RWPE1 (cell line): ENCODE measurements at regions not wholly inside any gene's neighbourhood (a gene's known extent, or its start where the extent isn't known, plus 50 kb on each side); places are given as distances from the start of the nearest gene placed in this dataset.
A peak's percentile ranks its signal among the peaks of the same experiment; 100 is the strongest.

Source experiments
- CTCF ChIA-PET: fragments of 350-600 bp; sonication (Branson Sonifier 250); formaldehyde crosslinking; extraction: SDS; loops from one replicate; lab custom pipeline; 2021; lab: Yijun Ruan, JAX
- POLR2A ChIA-PET: fragments of 400-600 bp; formaldehyde crosslinking; extraction: SDS; loops from one replicate; lab custom pipeline; 2020; ENCODE audit warnings: antibody characterized with exemption; ENCODE audit not compliant: low non-redundant PET; lab: Yijun Ruan, JAX
- DNase-seq: peaks from one replicate; pipeline ENCODE4 v3.0.0; 2012; ENCODE audit warnings: low spot score
- H3K27ac ChIP-seq: fragments of 450-650 bp; 2 replicates; pipeline ENCODE4 v1.5.1; 2017
- TF ChIP-seq, protein P1 (sequence below): fragments of 450-650 bp; conservative IDR thresholded peaks from 2 replicates; pipeline ENCODE4 v1.5.1; 2017; ENCODE audit warnings: low read depth, mild to moderate bottlenecking

DNA sequence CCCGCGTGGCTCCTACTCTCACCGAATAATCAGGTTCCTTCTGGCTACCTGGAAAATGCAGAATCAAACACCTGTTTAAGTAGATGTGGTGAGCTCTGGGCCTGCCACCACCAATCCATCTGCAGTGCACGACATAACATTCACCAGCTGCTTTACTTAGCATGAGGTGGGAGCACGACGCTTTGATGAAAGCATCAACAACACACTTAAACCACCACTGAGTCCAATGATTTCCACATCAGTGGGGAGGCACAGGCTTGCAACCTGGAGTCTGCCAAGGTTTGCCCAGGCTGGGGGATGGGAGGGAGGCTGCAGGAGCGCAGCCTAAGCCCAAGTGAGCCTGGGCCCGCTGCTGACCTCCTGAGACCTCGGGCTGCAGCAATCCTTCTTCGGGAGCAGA, 415.5 kb downstream of the MEIS1 start:
- POLR2A ChIA-PET: no interaction called here
- no peak for DNase-seq
- CTCF ChIA-PET: interaction anchor here (0.6 to 0.7 kb wide), 2 partner anchors 51 to 479 kb away, joined by 3 read pairs; no protein-coding TSS in a partner anchor
- TF ChIP-seq, protein P1, sequence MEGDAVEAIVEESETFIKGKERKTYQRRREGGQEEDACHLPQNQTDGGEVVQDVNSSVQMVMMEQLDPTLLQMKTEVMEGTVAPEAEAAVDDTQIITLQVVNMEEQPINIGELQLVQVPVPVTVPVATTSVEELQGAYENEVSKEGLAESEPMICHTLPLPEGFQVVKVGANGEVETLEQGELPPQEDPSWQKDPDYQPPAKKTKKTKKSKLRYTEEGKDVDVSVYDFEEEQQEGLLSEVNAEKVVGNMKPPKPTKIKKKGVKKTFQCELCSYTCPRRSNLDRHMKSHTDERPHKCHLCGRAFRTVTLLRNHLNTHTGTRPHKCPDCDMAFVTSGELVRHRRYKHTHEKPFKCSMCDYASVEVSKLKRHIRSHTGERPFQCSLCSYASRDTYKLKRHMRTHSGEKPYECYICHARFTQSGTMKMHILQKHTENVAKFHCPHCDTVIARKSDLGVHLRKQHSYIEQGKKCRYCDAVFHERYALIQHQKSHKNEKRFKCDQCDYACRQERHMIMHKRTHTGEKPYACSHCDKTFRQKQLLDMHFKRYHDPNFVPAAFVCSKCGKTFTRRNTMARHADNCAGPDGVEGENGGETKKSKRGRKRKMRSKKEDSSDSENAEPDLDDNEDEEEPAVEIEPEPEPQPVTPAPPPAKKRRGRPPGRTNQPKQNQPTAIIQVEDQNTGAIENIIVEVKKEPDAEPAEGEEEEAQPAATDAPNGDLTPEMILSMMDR: no peak
- H3K27ac ChIP-seq: no peak overlapping the region

DNA sequence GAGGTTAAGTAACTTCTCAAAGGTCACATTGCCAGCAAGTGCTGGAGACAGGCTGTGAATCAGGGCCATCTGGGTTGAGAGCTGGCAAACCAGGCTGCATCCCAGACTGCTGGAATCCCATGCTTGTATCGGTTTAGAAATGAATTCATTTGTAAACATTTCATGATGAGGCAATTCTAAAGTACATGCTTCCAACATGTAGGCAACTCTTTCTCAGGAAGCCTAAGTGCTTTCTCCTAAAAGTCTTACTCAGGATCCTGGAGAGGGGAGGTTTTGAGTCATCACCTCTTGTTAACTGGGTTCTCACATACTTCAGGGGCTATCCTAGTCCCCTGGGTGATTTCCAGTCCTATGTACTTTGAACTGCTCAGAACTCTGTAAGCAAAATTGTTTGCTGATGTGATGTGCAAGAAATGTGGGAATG, 416.5 kb downstream of the MEIS1 start:
- H3K27ac ChIP-seq: no peak overlapping the region
- TF ChIP-seq, protein P1: no peak
- no peak for DNase-seq
- ChIA-PET POLR2A (no interaction called here), CTCF (no interaction called here)

DNA sequence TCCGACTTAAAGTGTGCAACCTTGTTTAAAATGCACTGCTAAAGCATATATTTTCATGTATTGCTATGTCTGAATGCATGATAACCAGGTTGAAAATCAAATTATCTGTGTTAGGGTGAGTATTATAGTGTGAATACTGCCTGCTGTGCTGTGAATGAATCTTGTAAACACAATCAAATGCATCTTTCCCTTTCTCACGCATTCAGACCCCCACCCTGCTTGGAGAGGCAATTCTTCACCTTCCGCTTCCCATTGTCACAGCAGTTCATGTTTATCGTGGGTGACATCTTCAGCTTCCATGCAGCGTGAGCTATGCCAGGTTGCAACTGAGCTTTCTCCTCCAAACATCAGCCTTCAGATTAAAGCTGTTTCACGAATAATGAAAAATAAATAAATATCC, 418.0 kb downstream of the MEIS1 start:
- ChIA-PET POLR2A (no interaction called here), CTCF (interaction anchor here (0.6 to 0.7 kb wide), 2 partner anchors 660 to 1570 kb away, joined by 3 to 4 read pairs; no protein-coding TSS in a partner anchor)
- no peak overlapping the region for H3K27ac ChIP-seq
- no peak for DNase-seq
- TF ChIP-seq, protein P1: no peak

DNA sequence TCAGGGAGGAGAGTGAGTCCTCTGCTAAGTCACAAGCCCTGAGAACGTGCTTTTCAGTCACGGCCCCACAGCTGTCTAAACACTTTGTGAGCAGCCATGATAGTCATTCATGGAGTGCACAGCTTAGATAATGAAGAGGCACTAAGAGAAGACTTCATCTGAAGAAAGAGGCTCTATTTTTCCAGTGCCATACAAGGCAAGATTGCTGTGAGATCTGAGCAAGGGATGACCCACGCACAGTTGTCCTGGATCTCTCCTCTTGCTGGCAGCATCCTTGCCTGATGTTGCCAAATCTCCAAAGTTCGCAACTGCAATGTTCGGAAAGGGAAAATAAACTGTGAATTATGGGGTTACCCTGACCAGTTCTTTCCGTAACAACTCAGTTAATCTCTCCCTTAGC, 418.7 kb downstream of the MEIS1 start:
- CTCF ChIA-PET: interaction anchor here (0.7 kb wide), 1 partner anchor 1569 kb away, joined by 4 read pairs; no protein-coding TSS in a partner anchor
- POLR2A ChIA-PET: no interaction called here
- no peak overlapping the region for H3K27ac ChIP-seq
- TF ChIP-seq, protein P1: no peak
- DNase-seq: no peak

DNA sequence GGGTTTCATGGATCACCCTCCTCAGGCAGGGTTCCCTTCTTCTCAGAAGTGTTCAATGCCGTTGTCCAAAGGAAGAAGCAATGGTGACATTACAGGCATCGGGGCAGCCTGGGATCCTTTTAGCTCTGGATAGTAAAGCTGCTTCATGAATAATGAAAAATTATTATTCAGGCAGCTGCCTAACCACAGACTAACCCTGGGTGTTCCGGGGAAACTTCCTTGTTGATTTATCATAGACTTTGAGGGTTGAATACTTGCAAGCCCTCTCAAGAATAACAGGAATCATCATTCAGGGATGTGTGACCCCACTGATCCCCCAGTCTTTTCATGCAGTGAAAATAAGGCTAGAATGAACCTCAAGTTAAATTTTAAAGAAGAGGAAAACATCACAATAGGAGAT, 419.4 kb downstream of the MEIS1 start:
- no peak for DNase-seq
- CTCF ChIA-PET: no interaction called here
- POLR2A ChIA-PET: no interaction called here
- TF ChIP-seq, protein P1: no peak
- no peak overlapping the region for H3K27ac ChIP-seq

DNA sequence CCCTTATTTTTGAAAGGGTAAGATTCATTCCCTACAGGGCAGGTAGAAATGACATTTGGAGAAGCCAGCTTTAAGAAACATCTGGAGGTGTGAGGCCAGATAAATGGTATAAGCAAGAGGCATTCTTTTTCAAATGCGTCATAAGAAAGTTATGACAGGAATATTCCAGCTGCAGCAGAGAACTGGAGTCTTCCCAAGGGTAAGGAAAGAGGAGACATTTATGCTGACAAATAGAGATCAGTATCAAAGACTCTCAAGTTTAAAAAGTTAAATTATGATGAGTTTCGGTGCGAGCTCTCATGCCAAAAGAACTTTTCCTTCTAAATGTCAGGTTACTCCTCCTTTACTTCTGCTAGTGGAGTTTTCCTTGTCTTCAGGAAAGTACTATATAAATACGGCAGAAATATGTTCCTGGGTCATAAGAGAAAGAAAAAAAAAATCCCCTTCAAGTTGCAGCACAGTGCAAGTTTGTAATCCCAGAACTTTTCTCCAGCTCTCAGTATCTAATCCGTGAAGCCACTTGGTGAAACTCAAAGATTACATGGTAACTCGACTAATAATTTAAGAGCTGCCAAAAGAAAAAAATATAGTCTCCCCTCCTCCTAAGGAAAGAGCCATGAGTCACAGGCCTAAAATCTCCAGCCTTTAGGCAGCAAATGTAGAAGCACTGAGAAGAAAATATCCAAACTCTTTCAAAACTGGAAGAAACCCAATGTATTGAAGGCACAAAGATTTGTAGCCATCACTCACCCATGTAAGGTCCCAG, 428.1 kb downstream of the MEIS1 start:
- ChIA-PET POLR2A (no interaction called here), CTCF (interaction anchor here (0.6 kb wide), 1 partner anchor 25 kb away, joined by 3 read pairs; no protein-coding TSS in a partner anchor)
- no peak overlapping the region for H3K27ac ChIP-seq
- DNase-seq: peak; percentile 51
- TF ChIP-seq, protein P1: no peak
